Right ventricle myocardium inferior (tissue), 1 donor: ENCODE measurements at regions not wholly inside any gene's neighbourhood (a gene's known extent, or its start where the extent isn't known, plus 50 kb on each side); places are given as distances from the start of the nearest gene placed in this dataset.
"Not testable (repeated sequence)": the region's sequence is repeated elsewhere in the genome, so short reads cannot be mapped to it uniquely, and the experiment has no call there.

Source experiments
- ATAC-seq: fragments of 200-7000 bp; cut with Tn5 transposase; one replicate; pipeline ENCODE4 v1.9.1; 2020; ENCODE audit warnings: mild to moderate bottlenecking, moderate library complexity
- DNase-seq: peaks from one replicate; pipeline ENCODE4 v3.0.0; 2021; ENCODE audit errors: missing footprints
- intact Hi-C: fragments of 100-400 bp; cut with DNase I; formaldehyde crosslinking; loops from one replicate; pipeline ENCODE4 v1.11.0; 2022
- donor health status: DM: no; HTN: yes; CAD: no; lungs with severe emphysema.

- intact Hi-C loops, ATAC-seq, DNase-seq: not testable (repeated sequence)
Measured at GRCh38 chr15:85262461-85263055, 117.8 kb upstream of the AKAP13 start.

GRCh38 chr15:85263842-85264440 is 116.5 kb upstream of the AKAP13 start:
- ATAC-seq, intact Hi-C loops: not testable (repeated sequence)

GRCh38 chr15:85264614-85265190 is 115.7 kb upstream of the AKAP13 start:
- DNase-seq, ATAC-seq, intact Hi-C loops: not testable (repeated sequence)

More at GRCh38 chr15:85263842-85264440, 116.5 kb upstream of the AKAP13 start:
- not testable (repeated sequence) for DNase-seq

- DNase-seq, intact Hi-C loops, ATAC-seq: not testable (repeated sequence)
Measured at GRCh38 chr15:85267158-85267857, 113.1 kb upstream of the AKAP13 start.

- DNase-seq (no peak), ATAC-seq (no peak)
- intact Hi-C loops, result no loop called here
Measured at GRCh38 chr15:85274315-85275050, 105.9 kb upstream of the AKAP13 start.

- no peak for DNase-seq
- intact Hi-C loops, result no loop called here
- ATAC-seq, result no peak
Measured at GRCh38 chr15:85276508-85276907, 103.9 kb upstream of the AKAP13 start.

- intact Hi-C loops, result no loop called here
- ATAC-seq (no peak), DNase-seq (no peak)
Measured at GRCh38 chr15:85276921-85277320, 103.5 kb upstream of the AKAP13 start.

GRCh38 chr15:85277847-85278370 is 102.5 kb upstream of the AKAP13 start:
- ATAC-seq, result no peak
- intact Hi-C loops, result no loop called here
- DNase-seq, result no peak

- ATAC-seq (no peak), DNase-seq (no peak)
- intact Hi-C loops, result no loop called here
Measured at GRCh38 chr15:85280203-85280602, 100.2 kb upstream of the AKAP13 start.

GRCh38 chr15:85281293-85281882 is 99.0 kb upstream of the AKAP13 start:
- ATAC-seq, result peak; percentile 20
- intact Hi-C loops, result no loop called here
- DNase-seq, result no peak

- DNase-seq, result no peak
- intact Hi-C loops, result no loop called here
- ATAC-seq, result no peak
Measured at GRCh38 chr15:85282504-85283115, 97.8 kb upstream of the AKAP13 start.

- DNase-seq, intact Hi-C loops, ATAC-seq: not testable (repeated sequence)
Measured at GRCh38 chr15:85283815-85284214, 96.6 kb upstream of the AKAP13 start.

GRCh38 chr15:85284497-85284896 is 95.9 kb upstream of the AKAP13 start:
- DNase-seq (no peak), ATAC-seq (no peak)
- intact Hi-C loops, result no loop called here

- intact Hi-C loops, result loop anchor here (5.0 to 10.0 kb wide), 3 partner anchors 38 to 703 kb away; no protein-coding TSS in a partner anchor
- DNase-seq (peak; percentile 69), ATAC-seq (peak; percentile 84)
Measured at GRCh38 chr15:85289677-85290365, 90.6 kb upstream of the AKAP13 start.

GRCh38 chr15:85292583-85292982 is 87.8 kb upstream of the AKAP13 start:
- intact Hi-C loops, result loop anchor here (5.0 to 10.0 kb wide), 2 partner anchors 422 to 705 kb away; no protein-coding TSS in a partner anchor
- not testable (repeated sequence) for DNase-seq, ATAC-seq

- intact Hi-C loops, result loop anchor here (2.0 to 10.0 kb wide), 2 partner anchors 418 to 542 kb away; no protein-coding TSS in a partner anchor
- ATAC-seq (peak; percentile 96), DNase-seq (no peak)
Measured at GRCh38 chr15:85296615-85297402, 83.6 kb upstream of the AKAP13 start.
